ENCODE measurements at regions not wholly inside any gene's neighbourhood (a gene's known extent, or its start where the extent isn't known, plus 50 kb on each side); places are given as distances from the start of the nearest gene placed in this dataset.
"Not testable (repeated sequence)": the region's sequence is repeated elsewhere in the genome, so short reads cannot be mapped to it uniquely, and the experiment has no call there.

DNA sequence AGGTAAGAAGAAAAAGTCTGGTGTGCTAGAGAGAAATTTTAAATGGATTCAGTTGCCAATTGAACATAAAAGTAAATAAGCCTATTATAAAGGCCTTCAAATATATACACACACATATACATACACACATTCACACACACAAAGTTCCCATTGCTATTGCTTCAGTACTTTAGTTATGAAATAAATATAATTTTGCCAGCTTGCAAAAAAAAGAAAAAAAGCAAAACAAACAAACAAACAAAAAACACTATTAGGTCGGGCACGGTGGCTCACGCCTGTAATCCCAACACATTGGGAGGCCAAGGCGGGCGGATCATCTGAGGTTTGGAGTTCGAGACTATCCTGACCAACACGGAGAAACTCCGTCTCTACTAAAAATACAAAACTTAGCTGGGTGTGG lies 80.3 kb downstream of the SPIN4 start:
- no peak for DNase-seq (ENCODE audit: low read depth)
- TF ChIP-seq, protein P1, sequence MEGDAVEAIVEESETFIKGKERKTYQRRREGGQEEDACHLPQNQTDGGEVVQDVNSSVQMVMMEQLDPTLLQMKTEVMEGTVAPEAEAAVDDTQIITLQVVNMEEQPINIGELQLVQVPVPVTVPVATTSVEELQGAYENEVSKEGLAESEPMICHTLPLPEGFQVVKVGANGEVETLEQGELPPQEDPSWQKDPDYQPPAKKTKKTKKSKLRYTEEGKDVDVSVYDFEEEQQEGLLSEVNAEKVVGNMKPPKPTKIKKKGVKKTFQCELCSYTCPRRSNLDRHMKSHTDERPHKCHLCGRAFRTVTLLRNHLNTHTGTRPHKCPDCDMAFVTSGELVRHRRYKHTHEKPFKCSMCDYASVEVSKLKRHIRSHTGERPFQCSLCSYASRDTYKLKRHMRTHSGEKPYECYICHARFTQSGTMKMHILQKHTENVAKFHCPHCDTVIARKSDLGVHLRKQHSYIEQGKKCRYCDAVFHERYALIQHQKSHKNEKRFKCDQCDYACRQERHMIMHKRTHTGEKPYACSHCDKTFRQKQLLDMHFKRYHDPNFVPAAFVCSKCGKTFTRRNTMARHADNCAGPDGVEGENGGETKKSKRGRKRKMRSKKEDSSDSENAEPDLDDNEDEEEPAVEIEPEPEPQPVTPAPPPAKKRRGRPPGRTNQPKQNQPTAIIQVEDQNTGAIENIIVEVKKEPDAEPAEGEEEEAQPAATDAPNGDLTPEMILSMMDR (IDR thresholded peaks at IDR 0.05; ENCODE audit: low read depth, low read length, missing control alignments), result no peak
- no peak overlapping the region for H3K4me3 ChIP-seq (ENCODE audit: low read depth, low read length)

DNA sequence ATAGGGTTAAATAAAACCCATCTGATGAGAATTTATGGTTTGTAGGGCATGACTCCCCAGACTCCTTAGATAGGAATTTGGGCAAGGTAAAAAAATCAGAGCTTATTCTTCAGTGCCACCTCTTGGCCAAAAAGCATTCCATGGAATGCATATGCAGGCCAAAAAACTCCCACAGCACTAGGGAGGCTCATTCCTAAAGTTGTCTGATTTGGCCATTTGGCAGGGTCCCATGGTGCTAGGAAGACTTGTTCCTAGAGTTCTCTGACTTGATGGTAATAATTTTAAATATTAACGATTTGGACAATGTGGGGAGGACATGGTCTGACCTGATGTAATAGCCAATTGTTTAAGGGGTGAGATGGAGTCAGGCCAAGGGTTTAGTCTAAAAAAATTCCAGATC lies 93.0 kb downstream of the SPIN4 start:
- H3K4me3 ChIP-seq (ENCODE audit: low read depth, low read length), result no peak overlapping the region
- TF ChIP-seq, protein P1 (IDR thresholded peaks at IDR 0.05; ENCODE audit: low read depth, low read length, missing control alignments), result no peak
- DNase-seq (ENCODE audit: low read depth), result no peak

DNA sequence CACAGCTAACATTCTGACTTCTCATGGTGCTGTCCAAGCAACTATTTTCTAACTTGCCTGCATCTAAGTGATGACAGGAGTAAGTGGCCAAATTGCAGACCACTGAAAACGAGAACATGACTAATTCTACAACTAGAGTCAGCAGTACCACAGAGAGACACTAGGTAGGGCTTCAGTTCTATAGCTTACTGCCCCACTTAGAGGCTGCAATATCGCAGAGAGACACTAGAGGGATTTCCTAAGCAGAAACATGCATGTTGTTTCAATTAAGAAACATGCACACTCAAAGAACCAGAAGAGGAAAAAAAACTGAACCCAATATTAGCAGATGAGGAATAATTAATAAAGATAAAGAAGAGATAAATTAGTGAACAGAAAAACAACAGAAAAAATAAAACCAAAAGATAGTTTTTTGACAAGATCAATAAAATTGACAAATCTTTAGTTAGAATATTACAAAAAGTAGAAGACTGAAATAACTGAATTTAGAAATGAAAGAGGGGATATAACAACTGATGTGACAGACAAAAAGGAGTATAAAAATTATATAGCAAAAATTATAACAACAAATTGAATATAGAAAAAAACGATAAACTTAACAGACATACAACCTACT lies 100.8 kb downstream of the SPIN4 start:
- H3K4me3 ChIP-seq (ENCODE audit: low read depth, low read length), result no peak overlapping the region
- TF ChIP-seq, protein P1 (IDR thresholded peaks at IDR 0.05; ENCODE audit: low read depth, low read length, missing control alignments), result peak; percentile 74
- DNase-seq (ENCODE audit: low read depth), result peak; percentile 42

DNA sequence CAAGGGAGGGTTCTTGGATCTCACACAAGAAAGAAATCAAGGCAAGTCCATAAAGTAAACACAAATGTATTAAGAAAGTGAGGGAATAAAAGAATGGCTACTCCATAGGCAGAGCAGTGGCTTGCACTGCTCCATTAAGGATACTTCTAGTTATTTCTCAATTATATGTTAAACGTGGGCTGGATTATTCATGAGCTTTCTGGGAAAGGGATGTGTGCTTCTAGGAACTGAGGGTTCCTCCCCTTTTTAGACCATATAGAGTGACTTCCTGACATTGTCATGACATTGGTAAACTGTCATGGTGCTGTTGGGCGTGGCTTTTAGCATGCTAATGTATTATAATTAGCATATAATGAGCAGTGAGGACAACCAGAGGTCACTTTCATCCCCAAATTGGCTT lies 108.4 kb downstream of the SPIN4 start:
- not testable (repeated sequence) for DNase-seq (ENCODE audit: low read depth); H3K4me3 ChIP-seq (ENCODE audit: low read depth, low read length)

DNA sequence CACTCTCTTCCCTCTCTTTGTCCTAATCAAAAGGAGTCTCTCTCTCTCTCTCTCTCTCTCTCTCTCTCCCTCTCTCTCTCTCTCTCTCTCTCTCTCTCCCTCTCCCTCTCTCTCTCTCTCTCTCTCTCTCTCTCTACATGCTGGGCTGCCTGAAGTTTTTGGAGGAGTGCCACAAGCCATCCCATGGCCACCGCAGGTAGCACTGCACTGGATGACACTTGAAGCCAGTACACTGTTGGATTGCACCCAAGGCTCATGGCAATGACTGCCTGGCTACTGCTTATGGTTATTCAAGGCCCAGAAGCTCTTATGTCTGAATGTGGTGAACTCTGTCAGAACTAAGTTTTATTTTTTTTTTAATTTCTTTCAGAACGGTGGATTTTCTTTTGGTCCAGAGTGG lies 115.2 kb downstream of the SPIN4 start:
- not testable (repeated sequence) for H3K4me3 ChIP-seq (ENCODE audit: low read depth, low read length); DNase-seq (ENCODE audit: low read depth)

DNA sequence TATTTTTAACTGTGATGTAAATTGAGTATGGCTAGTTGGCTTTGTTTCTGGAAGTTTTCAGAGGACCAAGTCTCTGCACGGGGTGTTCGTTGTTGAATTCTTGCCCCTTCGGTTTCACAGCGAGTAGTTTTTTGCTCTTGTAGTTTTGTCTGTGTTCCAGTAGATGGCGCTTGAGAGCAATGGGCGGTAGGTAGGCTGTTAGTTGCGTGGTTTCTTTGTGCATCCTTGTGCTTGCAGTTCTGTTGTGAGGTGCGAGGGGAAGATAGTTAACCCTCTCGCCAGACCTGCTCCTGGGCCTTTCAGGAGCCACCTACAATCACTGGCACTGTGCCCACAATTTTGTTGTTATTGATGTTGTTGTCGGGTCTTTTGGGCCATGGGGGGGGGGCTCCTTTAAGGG lies 118.1 kb downstream of the SPIN4 start:
- H3K4me3 ChIP-seq (ENCODE audit: low read depth, low read length); DNase-seq (ENCODE audit: low read depth): not testable (repeated sequence)

DNA sequence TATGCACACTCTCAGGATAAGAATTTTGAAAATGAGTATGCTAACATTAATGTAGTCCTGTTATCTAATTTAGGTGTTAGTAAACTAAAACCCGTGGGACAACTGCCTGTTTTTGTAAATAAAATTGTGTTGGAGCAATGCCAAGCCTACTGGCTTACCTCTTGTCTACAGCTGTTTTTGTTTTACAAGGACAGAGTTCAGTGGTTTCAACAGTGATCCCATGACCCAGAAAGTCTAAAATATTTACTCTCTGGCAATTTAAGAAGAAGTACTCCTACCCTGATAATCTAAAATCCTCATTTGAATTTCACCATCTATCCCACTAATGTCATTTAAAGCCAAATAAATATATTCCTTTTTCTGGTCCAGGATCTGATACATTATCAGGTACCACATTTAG lies 132.9 kb downstream of the SPIN4 start:
- not testable (repeated sequence) for DNase-seq (ENCODE audit: low read depth); H3K4me3 ChIP-seq (ENCODE audit: low read depth, low read length)

DNA sequence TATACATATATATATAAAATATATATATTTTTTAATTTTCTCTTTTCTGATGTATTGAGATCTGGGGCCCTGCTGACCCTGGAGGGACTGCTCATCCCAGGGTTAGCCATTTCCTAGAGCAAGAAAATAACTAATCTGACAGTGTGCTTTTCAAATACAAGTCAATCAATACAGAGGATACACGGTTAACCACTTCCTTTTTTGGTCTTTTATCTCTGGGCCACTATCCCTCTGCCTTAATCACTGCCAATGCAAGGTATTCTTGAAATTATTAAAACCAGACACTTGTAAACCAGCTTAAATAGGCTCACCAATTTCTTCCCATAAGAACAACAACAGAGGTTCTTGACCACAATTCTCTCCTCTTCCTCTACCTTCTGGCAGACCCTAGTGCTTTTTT lies 133.6 kb downstream of the SPIN4 start:
- not testable (repeated sequence) for H3K4me3 ChIP-seq (ENCODE audit: low read depth, low read length); DNase-seq (ENCODE audit: low read depth)

DNA sequence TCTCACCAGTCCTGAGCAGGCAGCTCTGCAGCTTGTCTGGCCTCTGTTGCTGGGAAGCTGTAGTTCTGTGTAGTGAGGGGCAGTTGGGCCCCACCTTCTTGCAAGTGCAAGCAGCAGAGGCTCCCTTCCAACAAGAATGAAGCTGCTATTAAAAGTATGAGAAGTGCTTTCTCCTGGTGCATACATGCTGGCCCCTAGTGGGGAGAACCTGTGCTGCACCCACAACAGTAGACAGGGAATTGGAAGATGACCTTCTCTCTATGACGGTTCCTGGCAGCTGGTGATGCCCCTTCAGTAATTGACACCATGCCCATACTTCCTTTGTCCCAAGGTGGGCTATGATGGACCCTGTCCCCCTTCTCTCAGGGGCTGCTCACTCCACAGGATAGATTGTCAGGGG lies 141.5 kb downstream of the SPIN4 start:
- H3K4me3 ChIP-seq (ENCODE audit: low read depth, low read length), result not testable (repeated sequence)

DNA sequence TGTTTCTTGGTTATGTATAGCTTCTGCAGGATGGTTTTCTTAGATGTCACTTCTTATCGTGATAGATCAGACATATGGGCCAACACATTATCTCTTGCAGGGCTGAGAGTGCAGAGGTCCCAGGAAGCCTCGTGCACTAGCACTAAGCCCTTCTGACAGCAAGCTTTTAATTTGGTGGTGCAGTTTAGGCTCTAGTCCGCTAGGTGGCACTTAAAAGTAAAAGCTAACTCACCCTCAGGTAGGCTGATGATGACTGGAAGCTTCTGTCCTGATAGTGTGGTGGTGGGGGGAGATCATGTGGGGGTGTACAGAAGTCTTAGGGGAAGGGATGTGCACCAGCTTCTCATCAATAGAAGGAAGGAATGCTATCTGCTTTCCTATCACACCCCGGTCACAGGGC lies 142.0 kb downstream of the SPIN4 start:
- not testable (repeated sequence) for DNase-seq (ENCODE audit: low read depth); H3K4me3 ChIP-seq (ENCODE audit: low read depth, low read length)

More for the DNA sequence above, 141.5 kb downstream of the SPIN4 start:
- DNase-seq (ENCODE audit: low read depth), result not testable (repeated sequence)

DNA sequence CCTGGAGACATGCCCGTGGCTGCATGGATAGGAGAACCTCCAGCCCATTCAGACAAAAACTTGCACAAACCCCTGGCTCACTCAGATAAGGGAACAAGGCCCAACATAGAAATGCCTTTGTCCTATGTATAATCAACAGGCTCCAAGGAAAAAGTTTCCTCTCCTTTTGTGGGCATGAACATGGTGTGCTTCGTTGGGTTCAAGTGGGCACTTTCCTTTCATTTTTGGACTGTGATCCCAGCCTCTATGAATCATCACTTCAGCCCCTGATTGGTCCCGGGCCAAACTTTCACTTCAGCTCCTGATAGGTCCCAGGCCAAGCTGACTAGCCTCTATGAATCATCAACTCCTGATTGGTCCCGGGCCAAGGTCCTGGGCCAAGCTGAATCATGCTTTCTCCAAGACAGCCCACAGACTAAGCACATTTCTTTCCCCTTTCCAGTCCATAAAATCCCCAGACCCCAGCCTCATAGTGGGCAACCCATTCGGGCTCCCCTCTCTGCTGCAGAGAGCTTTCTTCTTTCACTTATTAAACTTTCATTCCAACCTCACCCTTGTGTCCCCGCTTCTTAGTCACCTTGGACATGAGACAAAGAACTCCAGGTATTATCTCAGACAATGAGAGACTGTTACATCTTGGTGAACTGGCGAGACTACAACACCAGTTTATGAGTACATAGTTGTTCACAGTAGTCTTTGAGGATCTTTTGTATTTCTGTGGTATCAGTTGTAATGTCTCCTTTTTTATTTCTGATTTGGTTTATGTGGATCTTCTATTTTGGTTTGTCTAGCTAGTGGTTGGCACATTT lies 146.7 kb downstream of the SPIN4 start:
- not testable (repeated sequence) for DNase-seq (ENCODE audit: low read depth); H3K4me3 ChIP-seq (ENCODE audit: low read depth, low read length)

DNA sequence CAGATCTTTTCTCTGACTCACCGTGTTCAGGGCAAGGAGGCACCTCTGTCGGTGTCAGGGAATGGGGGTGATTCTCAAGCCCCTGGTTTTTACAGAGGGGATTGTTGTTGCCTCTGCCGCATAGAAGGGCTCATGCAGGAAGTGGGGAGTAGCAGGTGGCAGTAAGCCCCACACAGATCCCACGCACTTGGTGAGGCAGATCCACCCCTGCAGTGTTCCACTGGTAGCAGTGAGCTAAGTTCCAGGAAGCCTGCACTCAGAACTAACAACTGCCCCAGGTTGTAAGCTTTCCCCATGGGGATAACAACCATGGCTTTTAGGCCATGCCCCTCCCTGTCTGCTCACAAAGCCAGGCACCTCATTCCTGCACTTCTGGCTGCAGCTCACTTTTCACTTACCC lies 149.1 kb downstream of the SPIN4 start:
- not testable (repeated sequence) for H3K4me3 ChIP-seq (ENCODE audit: low read depth, low read length); DNase-seq (ENCODE audit: low read depth)

DNA sequence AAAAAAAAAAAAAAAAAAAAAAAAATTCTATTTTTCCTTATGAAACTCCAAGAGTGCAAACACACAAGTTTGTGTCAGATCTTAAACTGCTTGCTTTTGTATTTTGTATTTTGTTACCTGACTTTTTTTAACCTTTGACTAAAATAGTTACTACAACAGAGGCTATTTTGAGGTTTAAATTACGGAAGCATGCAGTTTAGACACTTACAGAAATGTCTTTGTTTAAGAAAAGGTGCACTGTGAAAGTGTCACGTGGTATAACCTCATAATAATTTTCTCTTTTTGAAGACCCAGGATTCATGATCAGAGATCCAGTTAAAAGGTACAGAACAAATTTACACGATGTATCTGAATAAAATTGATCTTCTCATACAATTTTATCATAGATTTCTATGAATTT lies 152.4 kb downstream of the SPIN4 start:
- not testable (repeated sequence) for H3K4me3 ChIP-seq (ENCODE audit: low read depth, low read length); DNase-seq (ENCODE audit: low read depth)

DNA sequence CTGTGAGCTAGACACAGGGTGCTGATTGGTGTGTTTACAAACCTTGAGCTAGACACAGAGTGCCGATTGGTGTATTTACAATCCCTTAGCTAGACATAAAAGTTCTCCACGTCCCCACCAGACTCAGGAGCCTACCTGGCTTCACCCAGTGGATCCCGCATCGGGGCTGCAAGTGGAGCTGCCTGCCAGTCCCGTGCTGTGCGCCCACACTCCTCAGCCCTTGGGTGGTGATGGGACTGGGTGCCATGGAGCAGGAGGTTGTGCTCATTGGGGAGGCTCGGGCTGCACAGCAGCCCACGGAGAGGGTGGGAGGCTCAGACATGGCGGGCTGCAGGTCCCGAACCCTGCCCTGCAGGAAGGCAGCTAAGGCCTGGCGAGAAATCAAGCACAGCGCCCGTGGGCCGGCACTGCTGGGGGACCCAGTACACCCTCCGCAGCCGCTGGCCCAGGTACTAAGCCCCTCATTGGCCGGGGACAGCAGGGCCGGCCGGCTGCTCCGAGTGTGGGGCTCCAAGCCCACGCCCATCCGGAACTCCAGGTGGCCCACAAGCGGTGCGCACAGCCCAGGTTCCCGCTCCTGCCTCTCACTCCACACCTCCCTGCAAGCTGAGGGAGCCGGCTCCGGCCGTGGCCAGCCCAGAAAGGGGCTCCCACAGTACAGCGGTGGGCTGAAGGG lies 158.6 kb downstream of the SPIN4 start:
- DNase-seq (ENCODE audit: low read depth); H3K4me3 ChIP-seq (ENCODE audit: low read depth, low read length): not testable (repeated sequence)
